Nephron (organoid): ENCODE measurements at regions not wholly inside any gene's neighbourhood (a gene's known extent, or its start where the extent isn't known, plus 50 kb on each side); places are given as distances from the start of the nearest gene placed in this dataset.

ENCODE experiments used
- H3K27ac Mint-ChIP-seq, 3 experiments: 2 replicates each; pipeline ENCODE4 v1.8.0; 2020; ENCODE audit warnings: mixed read lengths in 3 of 3, mild to moderate bottlenecking in 2 of 3, moderate library complexity in 1 of 3
- H3K27me3 Mint-ChIP-seq: 2 replicates; pipeline ENCODE4 v1.8.0; 2021; ENCODE audit warnings: low read depth, mild to moderate bottlenecking, moderate library complexity, mixed read lengths
- H3K36me3 Mint-ChIP-seq: 2 replicates; pipeline ENCODE4 v1.8.0; 2020; ENCODE audit warnings: low read depth, mixed read lengths
- H3K4me1 Mint-ChIP-seq: 2 replicates; pipeline ENCODE4 v1.8.0; 2020; ENCODE audit warnings: mixed read lengths
- H3K4me3 Mint-ChIP-seq, 3 experiments: 2 replicates each; pipeline ENCODE4 v1.8.0; 2020; ENCODE audit warnings: mild to moderate bottlenecking in 3 of 3, mixed read lengths in 3 of 3, moderate library complexity in 2 of 3
- H3K9me3 Mint-ChIP-seq: 2 replicates; pipeline ENCODE4 v1.8.0; 2020; ENCODE audit warnings: mixed read lengths
- TF ChIP-seq, protein P1 (sequence below), 3 experiments: fragments of 200-600 bp; sonication (generic); IDR thresholded peaks; one replicate each; pipeline ENCODE4 v1.5.0; 2021; ENCODE audit warnings: antibody characterized with exemption in 3 of 3; ENCODE audit not compliant: unreplicated experiment in 3 of 3

DNA sequence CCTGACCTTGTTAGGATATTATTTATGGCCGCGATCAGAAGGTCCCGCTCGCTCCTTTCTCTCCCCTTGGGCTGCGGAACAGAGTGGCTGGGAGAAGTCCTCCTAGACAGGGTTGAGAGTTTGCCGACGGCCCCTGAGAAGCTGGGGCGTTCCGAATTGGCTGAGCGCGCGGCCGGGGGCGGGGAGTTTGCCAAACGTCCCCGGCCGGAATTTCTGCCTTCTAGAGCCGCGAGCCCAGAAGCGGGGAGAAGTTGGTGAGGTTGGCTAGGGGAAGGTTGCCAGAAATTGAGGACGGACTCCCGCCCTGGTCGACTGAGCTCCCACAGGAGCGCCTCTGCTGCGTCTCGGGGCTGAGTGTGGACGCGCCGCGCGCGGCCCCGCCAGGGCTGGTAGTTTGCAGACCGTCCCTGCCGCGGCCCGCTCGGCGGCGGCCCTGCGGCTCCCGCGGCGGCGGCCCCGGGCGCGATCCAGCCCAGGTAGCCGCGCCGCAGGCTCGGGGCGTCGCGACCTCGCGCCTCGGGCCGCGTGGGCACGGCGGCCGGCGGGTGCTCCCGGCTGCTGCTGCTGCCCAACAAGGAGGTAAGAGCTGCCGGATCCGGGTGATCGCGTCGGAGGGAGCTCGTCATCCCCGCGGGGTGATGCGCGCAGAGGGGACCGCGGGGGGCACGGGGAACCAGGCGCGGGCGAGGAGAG, 134.0 kb upstream of the MGAT5 start:
- Mint-ChIP-seq H3K4me3 (peak overlapping the region; percentile 90 to 94 (median 91)), H3K4me1 (peaks cover 38% of the 10 kb centered on the region), H3K36me3 (no peaks in the 10 kb centered on the region), H3K9me3 (no peaks in the 10 kb centered on the region), H3K27me3 (peaks cover 4% of the 10 kb centered on the region), H3K27ac (peak overlapping the region; percentile 69 to 90 (median 78))
- TF ChIP-seq, protein P1, sequence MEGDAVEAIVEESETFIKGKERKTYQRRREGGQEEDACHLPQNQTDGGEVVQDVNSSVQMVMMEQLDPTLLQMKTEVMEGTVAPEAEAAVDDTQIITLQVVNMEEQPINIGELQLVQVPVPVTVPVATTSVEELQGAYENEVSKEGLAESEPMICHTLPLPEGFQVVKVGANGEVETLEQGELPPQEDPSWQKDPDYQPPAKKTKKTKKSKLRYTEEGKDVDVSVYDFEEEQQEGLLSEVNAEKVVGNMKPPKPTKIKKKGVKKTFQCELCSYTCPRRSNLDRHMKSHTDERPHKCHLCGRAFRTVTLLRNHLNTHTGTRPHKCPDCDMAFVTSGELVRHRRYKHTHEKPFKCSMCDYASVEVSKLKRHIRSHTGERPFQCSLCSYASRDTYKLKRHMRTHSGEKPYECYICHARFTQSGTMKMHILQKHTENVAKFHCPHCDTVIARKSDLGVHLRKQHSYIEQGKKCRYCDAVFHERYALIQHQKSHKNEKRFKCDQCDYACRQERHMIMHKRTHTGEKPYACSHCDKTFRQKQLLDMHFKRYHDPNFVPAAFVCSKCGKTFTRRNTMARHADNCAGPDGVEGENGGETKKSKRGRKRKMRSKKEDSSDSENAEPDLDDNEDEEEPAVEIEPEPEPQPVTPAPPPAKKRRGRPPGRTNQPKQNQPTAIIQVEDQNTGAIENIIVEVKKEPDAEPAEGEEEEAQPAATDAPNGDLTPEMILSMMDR (IDR thresholded peaks at IDR 0.05; ENCODE audit: unreplicated experiment in 3 of 3): no peak

DNA sequence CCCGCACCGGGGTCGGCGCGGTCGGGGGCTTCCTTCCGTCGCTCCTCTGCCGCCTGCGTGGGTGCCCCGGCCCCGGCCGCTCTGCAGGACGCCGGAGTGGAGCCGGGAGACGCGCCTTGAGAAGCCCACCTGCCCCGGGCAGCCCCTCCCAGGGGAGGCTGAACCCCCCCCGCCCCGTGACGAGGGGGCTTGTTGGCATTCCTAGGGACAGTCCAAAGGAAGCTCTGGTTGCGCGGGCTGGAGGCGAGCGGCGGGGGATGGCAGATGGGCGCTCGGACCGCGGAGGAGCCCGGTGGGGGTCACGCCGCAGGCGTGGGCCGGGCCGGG, 133.5 kb upstream of the MGAT5 start:
- Mint-ChIP-seq H3K36me3 (no peaks in the 10 kb centered on the region), H3K4me1 (peaks cover 38% of the 10 kb centered on the region), H3K27me3 (peaks cover 4% of the 10 kb centered on the region), H3K27ac (no peak overlapping the region), H3K9me3 (no peaks in the 10 kb centered on the region), H3K4me3 (peak overlapping the region; percentile 69 to 73 (median 72))
- TF ChIP-seq, protein P1 (IDR thresholded peaks at IDR 0.05; ENCODE audit: unreplicated experiment in 3 of 3): no peak

DNA sequence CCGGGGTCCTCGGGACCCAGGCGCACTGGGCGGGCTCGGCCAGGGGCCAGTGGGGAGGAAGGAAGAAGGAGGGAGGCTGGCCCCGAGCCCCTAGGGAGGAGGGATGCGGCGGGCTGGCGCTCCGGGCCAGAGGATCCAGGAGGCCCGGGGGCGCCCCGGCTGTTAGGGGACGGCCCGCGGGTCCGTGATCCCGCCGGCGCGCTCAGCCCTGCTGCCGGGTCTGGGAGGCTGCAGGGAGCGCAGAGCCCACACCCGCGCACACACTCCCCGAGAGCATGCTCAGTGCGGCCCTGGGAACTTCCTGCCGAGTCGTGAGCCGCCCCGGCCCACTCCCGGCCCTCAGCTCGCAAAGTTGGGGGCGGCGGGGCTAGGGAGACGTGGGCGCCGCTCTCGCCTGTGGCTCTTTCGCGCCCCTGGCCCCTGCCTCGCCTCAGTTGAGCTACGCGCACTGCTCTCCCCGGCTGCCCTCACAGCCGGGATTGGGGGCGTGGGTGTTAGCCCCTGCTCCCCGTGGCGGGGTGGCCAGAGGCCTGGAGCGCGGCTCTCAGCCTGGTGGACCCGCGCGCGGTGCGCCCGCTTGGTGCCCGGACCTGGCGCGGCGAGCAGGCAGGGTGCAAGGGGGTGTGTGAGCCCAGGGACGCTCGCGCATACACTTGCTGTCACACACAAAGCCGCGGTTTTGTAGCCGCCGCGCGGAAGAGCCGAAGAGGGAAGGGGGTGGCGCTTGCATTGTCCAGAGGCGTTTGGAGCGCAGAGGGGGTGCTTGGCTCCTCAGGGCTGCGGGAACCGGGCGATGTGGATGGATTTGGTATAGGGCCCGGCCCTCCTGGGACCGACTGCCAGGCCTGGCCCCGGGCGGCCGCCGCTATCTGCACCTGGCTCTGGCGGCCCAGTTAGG, 132.9 kb upstream of the MGAT5 start:
- peaks cover 40% of the 10 kb centered on the region for H3K4me1 Mint-ChIP-seq
- H3K27me3 Mint-ChIP-seq: peaks cover 4% of the 10 kb centered on the region
- TF ChIP-seq, protein P1 (IDR thresholded peaks at IDR 0.05; ENCODE audit: unreplicated experiment in 3 of 3): no peak
- no peaks in the 10 kb centered on the region for H3K36me3 Mint-ChIP-seq
- peak overlapping the region; percentile 88 to 95 (median 91) for H3K4me3 Mint-ChIP-seq
- peak overlapping the region; percentile 70 to 80 (median 76) for H3K27ac Mint-ChIP-seq
- no peaks in the 10 kb centered on the region for H3K9me3 Mint-ChIP-seq

DNA sequence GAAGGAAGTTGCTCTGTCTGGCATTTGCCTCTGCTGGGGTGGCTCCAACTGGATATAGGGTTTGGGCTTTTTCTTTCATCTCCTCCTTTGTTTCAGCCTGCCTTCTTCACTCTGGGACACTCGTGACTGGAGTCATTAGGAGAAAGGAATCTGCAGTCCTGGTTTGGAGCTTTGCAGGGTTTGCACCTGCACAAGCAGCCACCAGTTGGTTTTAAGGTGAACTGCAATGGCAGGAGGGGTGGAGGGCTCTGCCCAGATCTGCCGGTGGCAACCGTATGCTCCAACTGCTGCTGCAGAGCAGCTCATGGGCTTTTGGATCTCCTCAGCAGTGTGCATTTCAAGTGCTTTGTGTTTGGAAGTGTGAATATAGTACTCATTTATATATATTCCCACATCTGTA, 131.3 kb upstream of the MGAT5 start:
- Mint-ChIP-seq H3K27me3 (peaks cover 5% of the 10 kb centered on the region), H3K4me3 (peak overlapping the region; percentile 88 to 95 (median 91)), H3K36me3 (no peaks in the 10 kb centered on the region), H3K27ac (peak overlapping the region; percentile 65 to 79 (median 71)), H3K9me3 (no peaks in the 10 kb centered on the region), H3K4me1 (peaks cover 52% of the 10 kb centered on the region)
- TF ChIP-seq, protein P1 (IDR thresholded peaks at IDR 0.05; ENCODE audit: unreplicated experiment in 3 of 3): no peak

DNA sequence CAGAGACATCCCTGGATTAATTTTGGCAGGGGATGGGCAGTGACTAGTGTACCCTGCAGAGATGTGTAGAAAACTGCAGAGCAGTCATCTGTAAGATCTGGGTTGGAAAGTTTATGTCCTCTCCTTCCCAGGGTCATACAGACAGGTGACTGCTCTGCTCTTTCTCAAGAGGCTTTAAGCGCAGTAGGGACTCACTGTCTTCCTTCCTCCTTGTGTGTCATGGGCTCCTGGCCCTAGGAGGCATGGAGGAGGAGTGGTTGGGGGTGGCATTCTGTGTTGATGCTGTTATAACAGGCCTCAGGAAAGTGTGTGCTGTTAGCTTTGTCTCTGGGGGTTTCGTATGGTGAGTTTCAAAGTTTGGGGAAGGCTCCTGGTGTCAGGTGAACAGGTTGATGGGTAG, 130.5 kb upstream of the MGAT5 start:
- peak overlapping the region in 1 of 3 experiments; percentile 28 for H3K27ac Mint-ChIP-seq
- H3K4me1 Mint-ChIP-seq: peaks cover 50% of the 10 kb centered on the region
- H3K36me3 Mint-ChIP-seq: no peaks in the 10 kb centered on the region
- H3K27me3 Mint-ChIP-seq: peaks cover 6% of the 10 kb centered on the region
- peak overlapping the region; percentile 88 to 95 (median 91) for H3K4me3 Mint-ChIP-seq
- no peaks in the 10 kb centered on the region for H3K9me3 Mint-ChIP-seq
- TF ChIP-seq, protein P1 (IDR thresholded peaks at IDR 0.05; ENCODE audit: unreplicated experiment in 3 of 3): no peak
